HG03060 (cell line): ENCODE measurements at regions not wholly inside any gene's neighbourhood (a gene's known extent, or its start where the extent isn't known, plus 50 kb on each side); places are given as distances from the start of the nearest gene placed in this dataset.

Experiments used
- ATAC-seq: cut with Tn5 transposase; IDR thresholded peaks from one replicate; pipeline ENCODE4 v1.9.1; 2021; ENCODE audit warnings: low read depth, moderate number of reproducible peaks; ENCODE audit not compliant: unreplicated experiment

GRCh38 chr12:59014885-59015284 lies 94.6 kb upstream of the LRIG3 start:
- no peak for ATAC-seq

- no peak for ATAC-seq
Observed at GRCh38 chr12:59010941-59011340, 90.6 kb upstream of the LRIG3 start.

- ATAC-seq, result no peak
Observed at GRCh38 chr12:59010118-59010517, 89.8 kb upstream of the LRIG3 start.

GRCh38 chr12:59007620-59008019 lies 87.3 kb upstream of the LRIG3 start:
- no peak for ATAC-seq

- ATAC-seq, result no peak
Observed at GRCh38 chr12:59005193-59005955, 85.1 kb upstream of the LRIG3 start.

GRCh38 chr12:59004456-59004855 lies 84.2 kb upstream of the LRIG3 start:
- ATAC-seq, result no peak

GRCh38 chr12:58995666-58996363 lies 75.5 kb upstream of the LRIG3 start:
- no peak for ATAC-seq

- ATAC-seq, result no peak
Observed at GRCh38 chr12:58988643-58989344, 68.5 kb upstream of the LRIG3 start.

- ATAC-seq, result no peak
Observed at GRCh38 chr12:58981961-58982360, 61.7 kb upstream of the LRIG3 start.

GRCh38 chr12:58980768-58981167 lies 60.5 kb upstream of the LRIG3 start:
- ATAC-seq, result no peak

GRCh38 chr12:58978717-58979116 lies 58.4 kb upstream of the LRIG3 start:
- ATAC-seq, result no peak

- ATAC-seq, result no peak
Observed at GRCh38 chr12:58977476-58977875, 57.2 kb upstream of the LRIG3 start.

- ATAC-seq, result no peak
Observed at GRCh38 chr12:58976146-58976545, 55.8 kb upstream of the LRIG3 start.
